Testis (tissue), 2 donors: ENCODE measurements at regions not wholly inside any gene's neighbourhood (a gene's known extent, or its start where the extent isn't known, plus 50 kb on each side); places are given as distances from the start of the nearest gene placed in this dataset.

Source experiments
- POLR2A ChIP-seq: fragments of 450-650 bp; IDR thresholded peaks from one replicate; pipeline ENCODE4 v1.6.1; 2017; ENCODE audit warnings: antibody characterized with exemption, mild to moderate bottlenecking, moderate library complexity
- TF ChIP-seq, protein P1 (sequence below), 3 experiments: fragments of 450-650 bp in 2 of 3; fragments of 200-600 bp in 1 of 3; sonication (generic) in 1 of 3; IDR thresholded peaks; one replicate each; pipeline ENCODE4 v1.5.1; 2016 to 2019; ENCODE audit warnings: antibody characterized with exemption in 3 of 3, mild to moderate bottlenecking in 2 of 3, moderate library complexity in 1 of 3

DNA sequence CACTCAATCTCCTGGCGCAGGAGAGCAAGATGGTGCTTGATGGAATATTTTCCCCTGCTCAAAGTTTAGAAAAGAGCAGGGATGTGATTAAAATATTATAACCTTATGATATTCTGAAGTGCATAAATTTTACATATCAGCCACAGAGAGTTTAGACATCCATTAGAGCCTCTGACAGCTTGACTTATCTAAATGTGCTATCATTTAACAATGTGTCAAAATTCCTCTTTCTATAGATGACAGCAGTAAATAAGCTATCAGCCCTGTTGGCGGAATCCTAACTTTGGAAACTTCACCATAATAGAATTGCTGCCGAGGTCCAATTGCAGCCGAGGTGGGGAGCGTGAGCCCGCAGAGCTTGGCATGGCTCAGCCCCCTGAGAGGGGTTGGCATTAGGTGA is 117.7 kb upstream of the MYL2 start:
- TF ChIP-seq, protein P1, sequence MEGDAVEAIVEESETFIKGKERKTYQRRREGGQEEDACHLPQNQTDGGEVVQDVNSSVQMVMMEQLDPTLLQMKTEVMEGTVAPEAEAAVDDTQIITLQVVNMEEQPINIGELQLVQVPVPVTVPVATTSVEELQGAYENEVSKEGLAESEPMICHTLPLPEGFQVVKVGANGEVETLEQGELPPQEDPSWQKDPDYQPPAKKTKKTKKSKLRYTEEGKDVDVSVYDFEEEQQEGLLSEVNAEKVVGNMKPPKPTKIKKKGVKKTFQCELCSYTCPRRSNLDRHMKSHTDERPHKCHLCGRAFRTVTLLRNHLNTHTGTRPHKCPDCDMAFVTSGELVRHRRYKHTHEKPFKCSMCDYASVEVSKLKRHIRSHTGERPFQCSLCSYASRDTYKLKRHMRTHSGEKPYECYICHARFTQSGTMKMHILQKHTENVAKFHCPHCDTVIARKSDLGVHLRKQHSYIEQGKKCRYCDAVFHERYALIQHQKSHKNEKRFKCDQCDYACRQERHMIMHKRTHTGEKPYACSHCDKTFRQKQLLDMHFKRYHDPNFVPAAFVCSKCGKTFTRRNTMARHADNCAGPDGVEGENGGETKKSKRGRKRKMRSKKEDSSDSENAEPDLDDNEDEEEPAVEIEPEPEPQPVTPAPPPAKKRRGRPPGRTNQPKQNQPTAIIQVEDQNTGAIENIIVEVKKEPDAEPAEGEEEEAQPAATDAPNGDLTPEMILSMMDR (IDR thresholded peaks at IDR 0.05): no peak
- no peak for TF ChIP-seq POLR2A
